Body of pancreas (tissue), 4 donors: ENCODE measurements at regions not wholly inside any gene's neighbourhood (a gene's known extent, or its start where the extent isn't known, plus 50 kb on each side); places are given as distances from the start of the nearest gene placed in this dataset.

Experiments
- POLR2A ChIP-seq, 3 donors: fragments of 450-650 bp; IDR thresholded peaks; one replicate each; pipeline ENCODE4 v1.6.1; 2016; ENCODE audit warnings: antibody characterized with exemption in 3 of 3, mild to moderate bottlenecking in 2 of 3
- TF ChIP-seq, protein P1 (sequence below), 7 experiments: fragments of 450-650 bp in 4 of 7; fragments of 200-600 bp in 3 of 7; sonication (generic) in 3 of 7; IDR thresholded peaks; one replicate each; pipeline ENCODE4 v1.5.1; 2016 to 2019; ENCODE audit warnings: antibody characterized with exemption in 7 of 7

DNA sequence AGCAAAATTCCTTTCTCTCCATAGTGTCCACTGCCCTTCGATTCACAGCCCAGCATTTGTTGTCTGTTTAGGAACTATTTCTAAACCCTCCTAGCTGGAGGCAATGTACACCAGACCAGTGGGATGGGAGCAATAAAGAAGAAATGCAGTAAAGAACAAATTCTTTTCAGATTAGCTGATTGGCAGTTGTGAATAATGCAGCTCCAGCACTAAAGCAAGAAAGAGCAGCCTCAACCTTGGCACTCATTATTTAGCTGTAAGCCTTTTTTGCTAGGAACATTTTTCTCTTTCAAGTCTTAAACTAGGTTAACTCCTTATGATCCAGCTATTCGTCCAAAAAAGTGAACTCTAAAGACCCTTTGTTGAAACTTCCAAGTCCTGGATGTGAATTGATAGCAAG lies 580.5 kb upstream of the STXBP6 start:
- TF ChIP-seq, protein P1, sequence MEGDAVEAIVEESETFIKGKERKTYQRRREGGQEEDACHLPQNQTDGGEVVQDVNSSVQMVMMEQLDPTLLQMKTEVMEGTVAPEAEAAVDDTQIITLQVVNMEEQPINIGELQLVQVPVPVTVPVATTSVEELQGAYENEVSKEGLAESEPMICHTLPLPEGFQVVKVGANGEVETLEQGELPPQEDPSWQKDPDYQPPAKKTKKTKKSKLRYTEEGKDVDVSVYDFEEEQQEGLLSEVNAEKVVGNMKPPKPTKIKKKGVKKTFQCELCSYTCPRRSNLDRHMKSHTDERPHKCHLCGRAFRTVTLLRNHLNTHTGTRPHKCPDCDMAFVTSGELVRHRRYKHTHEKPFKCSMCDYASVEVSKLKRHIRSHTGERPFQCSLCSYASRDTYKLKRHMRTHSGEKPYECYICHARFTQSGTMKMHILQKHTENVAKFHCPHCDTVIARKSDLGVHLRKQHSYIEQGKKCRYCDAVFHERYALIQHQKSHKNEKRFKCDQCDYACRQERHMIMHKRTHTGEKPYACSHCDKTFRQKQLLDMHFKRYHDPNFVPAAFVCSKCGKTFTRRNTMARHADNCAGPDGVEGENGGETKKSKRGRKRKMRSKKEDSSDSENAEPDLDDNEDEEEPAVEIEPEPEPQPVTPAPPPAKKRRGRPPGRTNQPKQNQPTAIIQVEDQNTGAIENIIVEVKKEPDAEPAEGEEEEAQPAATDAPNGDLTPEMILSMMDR (IDR thresholded peaks at IDR 0.05), result no peak
- TF ChIP-seq POLR2A (IDR thresholded peaks at IDR 0.05), result no peak
